ENCODE measurements at regions not wholly inside any gene's neighbourhood (a gene's known extent, or its start where the extent isn't known, plus 50 kb on each side); places are given as distances from the start of the nearest gene placed in this dataset.

DNA sequence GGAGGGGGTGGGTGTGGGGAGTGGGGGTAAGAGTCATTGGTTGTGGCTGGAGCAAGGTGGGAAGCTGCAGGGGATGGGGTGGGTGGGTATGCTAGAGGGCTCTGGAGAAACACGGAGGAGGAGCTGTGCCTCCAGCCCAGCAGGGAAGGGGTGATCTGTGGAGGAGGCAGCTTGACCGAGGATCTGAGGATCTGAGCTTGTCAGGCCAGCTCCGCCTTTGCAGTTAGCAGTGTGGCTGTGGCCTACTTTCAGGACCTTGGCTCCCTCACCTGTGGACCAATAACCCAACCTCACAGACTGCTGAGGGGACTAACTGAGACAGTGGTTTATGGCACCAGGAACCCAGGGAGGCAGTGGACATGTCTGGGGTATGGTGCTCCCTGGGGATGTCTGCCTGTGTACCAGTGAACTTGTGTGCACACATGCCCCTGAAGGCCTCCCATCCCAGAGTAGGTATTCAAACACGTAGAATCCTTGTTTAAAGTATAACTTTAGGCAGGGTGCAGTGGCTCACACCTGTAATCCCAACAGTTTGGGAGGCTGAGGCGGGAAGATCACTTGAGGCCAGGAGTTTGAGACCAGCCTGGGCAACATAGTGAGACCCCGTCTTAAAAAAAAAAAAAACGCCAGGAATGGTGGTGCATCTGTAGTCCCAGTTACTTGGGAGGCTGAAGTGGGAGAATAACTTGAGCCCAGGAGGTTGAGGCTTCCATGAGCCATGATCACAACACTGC lies 52.5 kb upstream of the LINGO1 start:
- DNase-seq (ENCODE audit: low read depth, low spot score): no peak
- in situ Hi-C loops (cut with HindIII; ENCODE audit: low pct_unique_long_range_greater_than_20kb, low sequenced_read_pairs): no loop called here

DNA sequence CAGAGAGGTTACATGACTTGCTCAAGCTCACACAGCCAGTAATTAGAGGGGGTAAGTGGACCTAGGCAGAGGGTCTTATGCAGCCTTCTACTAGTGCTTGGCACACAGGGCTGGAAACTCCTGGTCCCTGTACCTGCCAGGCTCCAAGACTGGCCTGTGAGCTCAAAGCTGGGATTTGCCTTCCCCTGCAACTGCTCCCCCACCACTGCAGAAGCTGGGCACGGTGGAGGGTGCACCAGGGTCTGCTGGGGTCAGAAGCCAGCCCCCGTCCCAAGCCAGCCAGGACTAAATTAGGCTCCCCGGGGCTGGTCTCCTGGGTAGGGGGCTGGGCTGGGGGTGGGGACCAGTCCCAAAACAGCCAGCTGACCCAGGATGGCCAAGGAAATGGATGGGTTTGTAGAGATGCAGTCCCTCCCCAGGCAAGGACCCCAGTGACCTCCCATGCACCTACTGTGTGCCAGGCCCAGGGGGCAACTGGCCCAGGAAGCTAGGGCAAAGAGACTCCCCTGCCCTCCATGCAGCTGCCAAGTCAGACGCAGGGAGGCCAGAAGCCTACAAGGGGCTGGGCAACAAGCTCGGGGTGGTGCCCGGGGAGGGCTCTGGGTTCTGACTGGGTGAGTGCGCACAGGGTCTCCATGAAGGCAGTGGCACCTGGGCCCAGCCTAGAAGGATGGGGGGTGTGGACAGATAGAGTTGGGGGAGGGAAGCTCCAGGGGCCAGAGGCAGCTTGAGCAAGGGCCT lies 51.8 kb upstream of the LINGO1 start:
- in situ Hi-C loops (cut with HindIII; ENCODE audit: low pct_unique_long_range_greater_than_20kb, low sequenced_read_pairs): no loop called here
- no peak for DNase-seq (ENCODE audit: low read depth, low spot score)

DNA sequence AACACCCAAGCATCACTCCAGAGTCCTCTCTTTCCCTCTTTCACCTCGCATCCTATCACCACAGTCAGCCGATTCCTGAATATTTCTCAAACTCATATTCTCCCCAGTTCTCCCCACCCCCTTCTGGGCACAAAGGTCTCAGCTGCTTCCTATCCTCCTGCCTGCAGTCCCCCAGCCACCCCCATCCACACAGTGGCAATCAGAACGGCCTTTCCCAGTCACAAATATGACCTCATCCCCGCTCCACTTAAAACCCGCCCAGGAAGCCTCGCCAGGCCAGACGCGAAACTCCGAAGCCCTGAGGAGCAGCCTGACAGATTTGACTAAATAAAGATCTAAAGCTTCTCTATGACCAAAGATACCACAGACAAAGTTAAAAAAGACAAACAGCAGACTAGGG lies 49.9 kb upstream of the LINGO1 start:
- no peak for DNase-seq (ENCODE audit: low read depth, low spot score)
- in situ Hi-C loops (cut with HindIII; ENCODE audit: low pct_unique_long_range_greater_than_20kb, low sequenced_read_pairs): no loop called here

Small RNA genes in the stretch of these regions (small RNA-seq; reads per million reads assigned to genes)
- 0 reads per million in 2 experiments for gene RN7SL214P

Data from SK-MEL-5 (cell line).